ENCODE measurements at regions not wholly inside any gene's neighbourhood (a gene's known extent, or its start where the extent isn't known, plus 50 kb on each side); places are given as distances from the start of the nearest gene placed in this dataset.

DNA sequence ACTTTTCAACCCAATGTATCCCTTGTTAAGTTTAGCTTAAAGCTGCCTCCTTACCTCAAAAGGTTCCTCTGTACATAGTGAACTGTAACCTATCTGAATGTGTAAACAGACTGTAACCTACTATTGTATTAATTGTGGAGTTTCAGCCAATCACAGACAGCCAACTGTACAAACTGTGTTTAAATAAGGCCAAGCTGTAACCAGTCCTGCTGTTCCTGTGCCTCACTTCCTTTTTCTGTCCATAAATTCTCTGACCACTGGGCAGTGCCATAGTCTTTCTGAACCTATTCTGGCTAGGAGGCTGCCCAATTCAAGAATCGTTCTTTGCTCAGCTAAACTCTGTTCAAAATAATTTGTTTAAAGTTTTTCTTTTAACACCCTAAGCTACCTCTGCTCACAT, 74.7 kb upstream of the DAPK1 start:
- TF ChIP-seq POLR2AphosphoS5 (IDR thresholded peaks at IDR 0.05; ENCODE audit: low read depth) (no peak; the same call in 1 of the 2 replicates), EZH2 (IDR thresholded peaks at IDR 0.05; ENCODE audit: low read depth, unreplicated experiment) (no peak), STAT1 (IDR thresholded peaks at IDR 0.05; ENCODE audit: unreplicated experiment) (no peak)
- TF ChIP-seq, protein P1, sequence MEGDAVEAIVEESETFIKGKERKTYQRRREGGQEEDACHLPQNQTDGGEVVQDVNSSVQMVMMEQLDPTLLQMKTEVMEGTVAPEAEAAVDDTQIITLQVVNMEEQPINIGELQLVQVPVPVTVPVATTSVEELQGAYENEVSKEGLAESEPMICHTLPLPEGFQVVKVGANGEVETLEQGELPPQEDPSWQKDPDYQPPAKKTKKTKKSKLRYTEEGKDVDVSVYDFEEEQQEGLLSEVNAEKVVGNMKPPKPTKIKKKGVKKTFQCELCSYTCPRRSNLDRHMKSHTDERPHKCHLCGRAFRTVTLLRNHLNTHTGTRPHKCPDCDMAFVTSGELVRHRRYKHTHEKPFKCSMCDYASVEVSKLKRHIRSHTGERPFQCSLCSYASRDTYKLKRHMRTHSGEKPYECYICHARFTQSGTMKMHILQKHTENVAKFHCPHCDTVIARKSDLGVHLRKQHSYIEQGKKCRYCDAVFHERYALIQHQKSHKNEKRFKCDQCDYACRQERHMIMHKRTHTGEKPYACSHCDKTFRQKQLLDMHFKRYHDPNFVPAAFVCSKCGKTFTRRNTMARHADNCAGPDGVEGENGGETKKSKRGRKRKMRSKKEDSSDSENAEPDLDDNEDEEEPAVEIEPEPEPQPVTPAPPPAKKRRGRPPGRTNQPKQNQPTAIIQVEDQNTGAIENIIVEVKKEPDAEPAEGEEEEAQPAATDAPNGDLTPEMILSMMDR (conservative IDR thresholded peaks at IDR 0.05; ENCODE audit: low read depth in 2 of 2): no peak
- TF ChIP-seq, protein P2, sequence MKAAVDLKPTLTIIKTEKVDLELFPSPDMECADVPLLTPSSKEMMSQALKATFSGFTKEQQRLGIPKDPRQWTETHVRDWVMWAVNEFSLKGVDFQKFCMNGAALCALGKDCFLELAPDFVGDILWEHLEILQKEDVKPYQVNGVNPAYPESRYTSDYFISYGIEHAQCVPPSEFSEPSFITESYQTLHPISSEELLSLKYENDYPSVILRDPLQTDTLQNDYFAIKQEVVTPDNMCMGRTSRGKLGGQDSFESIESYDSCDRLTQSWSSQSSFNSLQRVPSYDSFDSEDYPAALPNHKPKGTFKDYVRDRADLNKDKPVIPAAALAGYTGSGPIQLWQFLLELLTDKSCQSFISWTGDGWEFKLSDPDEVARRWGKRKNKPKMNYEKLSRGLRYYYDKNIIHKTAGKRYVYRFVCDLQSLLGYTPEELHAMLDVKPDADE (IDR thresholded peaks at IDR 0.05): no peak
